ENCODE measurements at regions not wholly inside any gene's neighbourhood (a gene's known extent, or its start where the extent isn't known, plus 50 kb on each side); places are given as distances from the start of the nearest gene placed in this dataset.
"Not testable (repeated sequence)": the region's sequence is repeated elsewhere in the genome, so short reads cannot be mapped to it uniquely, and the experiment has no call there.

- H3K4me1 ChIP-seq (ENCODE audit: insufficient read depth, low read length, severe bottlenecking) = peaks cover 5% of the 10 kb centered on the region
- no peaks in the 10 kb centered on the region for H4K20me1 ChIP-seq (ENCODE audit: insufficient read depth, low read length)
- no peak overlapping the region for H3K4me3 ChIP-seq (ENCODE audit: low read depth, low read length, poor library complexity, severe bottlenecking)
- no peak overlapping the region for H3K9ac ChIP-seq (ENCODE audit: low read length)
- no peak overlapping the region for H3K4me2 ChIP-seq (ENCODE audit: low read length)
- TF ChIP-seq CTCF (IDR thresholded peaks at IDR 0.05; ENCODE audit: low read length) = no peak
- TF ChIP-seq EZH2 (IDR thresholded peaks at IDR 0.05; ENCODE audit: borderline replicate concordance, low read length) = no peak
- H3F3A ChIP-seq (ENCODE audit: insufficient read depth, low read length) = no peaks in the 10 kb centered on the region
- no peaks in the 10 kb centered on the region for H3K79me2 ChIP-seq (ENCODE audit: insufficient read depth, low read length)
- H3K9me3 ChIP-seq (ENCODE audit: low read length) = no peaks in the 10 kb centered on the region
- no peaks in the 10 kb centered on the region for H3K9me2 ChIP-seq (ENCODE audit: low read depth, low read length)
- H2AFZ ChIP-seq (ENCODE audit: low read length) = no peak overlapping the region
- H3K36me3 ChIP-seq (ENCODE audit: insufficient read depth, low read length) = no peaks in the 10 kb centered on the region
- no peaks in the 10 kb centered on the region for H3K27me3 ChIP-seq (ENCODE audit: insufficient read depth, low read length)
- no peak overlapping the region for H3K27ac ChIP-seq (ENCODE audit: low read depth, low read length, poor library complexity, severe bottlenecking)
Measured at GRCh38 chr7:51927738-51928137, 611.1 kb upstream of the COBL start.

GRCh38 chr7:51918581-51918980, 602.0 kb upstream of the COBL start:
- H3K27ac ChIP-seq (ENCODE audit: low read depth, low read length, poor library complexity, severe bottlenecking) = no peak overlapping the region
- no peak overlapping the region for H3K4me2 ChIP-seq (ENCODE audit: low read length)
- H3K27me3 ChIP-seq (ENCODE audit: insufficient read depth, low read length) = no peaks in the 10 kb centered on the region
- no peaks in the 10 kb centered on the region for H3K79me2 ChIP-seq (ENCODE audit: insufficient read depth, low read length)
- peaks cover 18% of the 10 kb centered on the region for H3K4me1 ChIP-seq (ENCODE audit: insufficient read depth, low read length, severe bottlenecking)
- H3F3A ChIP-seq (ENCODE audit: insufficient read depth, low read length) = no peaks in the 10 kb centered on the region
- H2AFZ ChIP-seq (ENCODE audit: low read length) = no peak overlapping the region
- peaks cover 9% of the 10 kb centered on the region; the same call in 1 of the 2 replicates for H3K9me3 ChIP-seq (ENCODE audit: low read length)
- H3K4me3 ChIP-seq (ENCODE audit: low read depth, low read length, poor library complexity, severe bottlenecking) = no peak overlapping the region
- H3K9me2 ChIP-seq (ENCODE audit: low read depth, low read length) = no peaks in the 10 kb centered on the region
- no peak for TF ChIP-seq EZH2 (IDR thresholded peaks at IDR 0.05; ENCODE audit: borderline replicate concordance, low read length)
- TF ChIP-seq CTCF (IDR thresholded peaks at IDR 0.05; ENCODE audit: low read length) = no peak
- H4K20me1 ChIP-seq (ENCODE audit: insufficient read depth, low read length) = no peaks in the 10 kb centered on the region
- no peak overlapping the region for H3K9ac ChIP-seq (ENCODE audit: low read length)
- no peaks in the 10 kb centered on the region; the same call in 1 of the 2 replicates for H3K36me3 ChIP-seq (ENCODE audit: insufficient read depth, low read length)

GRCh38 chr7:51901489-51901840, 584.9 kb upstream of the COBL start:
- Histone ChIP-seq H3K9me2 (ENCODE audit: low read depth, low read length) (no peaks in the 10 kb centered on the region), H3K27ac (ENCODE audit: low read depth, low read length, poor library complexity, severe bottlenecking) (no peak overlapping the region), H3K4me3 (ENCODE audit: low read depth, low read length, poor library complexity, severe bottlenecking) (no peak overlapping the region), H3K4me1 (ENCODE audit: insufficient read depth, low read length, severe bottlenecking) (peaks cover 15% of the 10 kb centered on the region), H3K4me2 (ENCODE audit: low read length) (no peak overlapping the region), H3K9me3 (ENCODE audit: low read length) (no peaks in the 10 kb centered on the region), H2AFZ (ENCODE audit: low read length) (no peak overlapping the region), H3K27me3 (ENCODE audit: insufficient read depth, low read length) (no peaks in the 10 kb centered on the region), H3K79me2 (ENCODE audit: insufficient read depth, low read length) (no peaks in the 10 kb centered on the region), H3K36me3 (ENCODE audit: insufficient read depth, low read length) (no peaks in the 10 kb centered on the region), H3K9ac (ENCODE audit: low read length) (no peak overlapping the region), H4K20me1 (ENCODE audit: insufficient read depth, low read length) (no peaks in the 10 kb centered on the region), H3F3A (ENCODE audit: insufficient read depth, low read length) (no peaks in the 10 kb centered on the region)
- TF ChIP-seq CTCF (IDR thresholded peaks at IDR 0.05; ENCODE audit: low read length) = no peak

- not testable (repeated sequence) for H3K9ac ChIP-seq (ENCODE audit: low read length); H3K9me3 ChIP-seq (ENCODE audit: low read length); H3K27me3 ChIP-seq (ENCODE audit: insufficient read depth, low read length); H3K9me2 ChIP-seq (ENCODE audit: low read depth, low read length); H3F3A ChIP-seq (ENCODE audit: insufficient read depth, low read length); H3K4me3 ChIP-seq (ENCODE audit: low read depth, low read length, poor library complexity, severe bottlenecking); H4K20me1 ChIP-seq (ENCODE audit: insufficient read depth, low read length); H3K79me2 ChIP-seq (ENCODE audit: insufficient read depth, low read length); H3K4me2 ChIP-seq (ENCODE audit: low read length); H2AFZ ChIP-seq (ENCODE audit: low read length); H3K36me3 ChIP-seq (ENCODE audit: insufficient read depth, low read length); H3K27ac ChIP-seq (ENCODE audit: low read depth, low read length, poor library complexity, severe bottlenecking)
- peaks cover 14% of the 10 kb centered on the region for H3K4me1 ChIP-seq (ENCODE audit: insufficient read depth, low read length, severe bottlenecking)
Measured at GRCh38 chr7:51900755-51901488, 584.3 kb upstream of the COBL start.

Data from OCI-LY1 (cell line).